HG03469 (cell line): ENCODE measurements at regions not wholly inside any gene's neighbourhood (a gene's known extent, or its start where the extent isn't known, plus 50 kb on each side); places are given as distances from the start of the nearest gene placed in this dataset.
"Not testable (repeated sequence)": the region's sequence is repeated elsewhere in the genome, so short reads cannot be mapped to it uniquely, and the experiment has no call there.

Experiments used
- ATAC-seq: cut with Tn5 transposase; IDR thresholded peaks from one replicate; pipeline ENCODE4 v1.9.1; 2021; ENCODE audit warnings: mild to moderate bottlenecking, moderate library complexity, moderate number of reproducible peaks; ENCODE audit not compliant: unreplicated experiment

- ATAC-seq = no peak
Measured at GRCh38 chr3:170712798-170713197, 126.9 kb upstream of the SLC7A14 start.

DNA sequence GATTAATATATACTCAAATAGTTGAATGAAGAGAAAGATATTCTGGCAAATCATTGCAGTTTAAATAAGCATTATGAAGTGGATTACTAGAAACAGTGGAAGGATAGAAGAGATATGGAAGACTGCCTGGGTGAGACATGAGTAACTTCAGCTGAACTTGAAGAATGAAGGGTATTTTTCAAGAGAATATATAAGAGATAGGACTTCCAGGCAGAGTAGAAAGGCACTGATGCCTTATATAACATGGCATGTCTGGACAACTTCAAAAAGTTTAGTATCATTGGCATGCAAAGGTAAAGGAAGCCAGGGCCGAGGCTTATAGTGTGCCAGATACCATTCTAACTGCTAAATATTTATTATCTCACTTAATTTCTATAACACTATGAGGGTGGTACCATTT lies 126.5 kb upstream of the SLC7A14 start:
- no peak for ATAC-seq

GRCh38 chr3:170711786-170712185 lies 125.9 kb upstream of the SLC7A14 start:
- no peak for ATAC-seq

- no peak for ATAC-seq
Measured at GRCh38 chr3:170709046-170709445, 123.2 kb upstream of the SLC7A14 start.

GRCh38 chr3:170707899-170708298 lies 122.0 kb upstream of the SLC7A14 start:
- ATAC-seq = no peak

GRCh38 chr3:170705131-170705530 lies 119.3 kb upstream of the SLC7A14 start:
- no peak for ATAC-seq

DNA sequence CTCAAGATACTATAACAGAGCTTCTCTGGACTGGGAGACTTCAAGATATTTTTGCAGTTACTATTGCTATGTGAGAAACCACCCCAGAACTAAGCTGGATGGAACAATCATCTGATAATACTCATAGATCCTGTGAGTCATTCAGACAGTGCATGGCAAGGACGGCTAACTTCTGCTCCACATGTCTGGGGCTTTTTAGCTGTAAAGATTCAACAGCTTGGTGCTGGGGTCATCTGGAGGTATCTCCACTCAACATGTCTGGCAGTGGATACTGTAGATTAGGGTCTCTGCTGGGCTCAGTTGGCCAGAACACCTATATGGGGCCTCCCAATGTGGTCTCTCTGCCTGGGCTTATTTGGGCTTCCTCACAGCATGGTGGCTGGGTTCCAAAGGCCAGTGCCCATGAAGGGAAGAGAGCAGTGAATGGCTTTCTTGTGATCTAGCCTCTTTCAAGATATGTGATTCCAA lies 117.3 kb upstream of the SLC7A14 start:
- ATAC-seq = no peak

DNA sequence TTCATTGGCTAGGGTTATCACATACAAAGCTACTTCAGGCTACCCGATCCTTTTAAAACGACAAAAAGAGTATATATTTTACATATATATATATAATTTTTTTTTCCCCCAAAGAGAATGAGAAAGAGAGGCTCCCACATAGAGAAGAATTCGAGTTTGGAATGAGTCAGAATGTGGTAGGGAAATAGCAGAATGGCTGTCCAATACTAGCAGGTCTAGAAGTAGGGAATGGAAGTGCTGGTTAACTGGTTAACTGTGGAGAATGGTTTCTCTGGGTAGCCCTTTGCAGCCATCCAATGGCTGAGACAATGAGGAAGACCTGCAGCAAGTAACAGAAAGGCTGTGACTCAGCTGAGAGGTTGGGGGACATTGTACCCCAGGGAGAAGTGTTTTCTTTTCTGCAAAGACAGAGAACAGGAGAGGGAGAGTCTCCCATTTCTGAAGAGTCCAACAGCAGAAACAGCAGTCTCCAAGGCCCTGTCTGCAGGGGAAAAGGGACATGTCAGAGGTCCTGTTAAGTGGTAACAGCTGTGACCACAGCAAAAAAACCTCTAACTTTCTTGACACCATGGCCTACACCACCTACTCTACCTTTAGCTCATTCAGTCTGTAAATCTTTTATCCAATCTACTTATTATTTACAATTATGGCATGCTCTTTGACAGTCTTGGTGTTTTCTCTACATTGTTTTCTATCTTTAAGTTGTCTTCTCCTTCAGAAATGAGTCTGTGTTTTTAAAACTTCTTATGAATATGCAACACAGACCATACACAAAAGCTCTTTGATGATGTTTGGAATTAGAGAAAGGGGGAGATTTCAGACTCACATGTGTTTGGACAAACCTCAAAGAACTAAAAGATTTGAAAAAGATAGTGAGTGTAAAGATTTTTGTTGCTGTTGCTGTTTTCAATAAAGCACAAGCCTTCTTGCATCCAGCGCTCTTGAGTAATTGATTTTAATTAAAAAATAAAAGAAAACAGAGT lies 116.1 kb upstream of the SLC7A14 start:
- ATAC-seq = no peak

DNA sequence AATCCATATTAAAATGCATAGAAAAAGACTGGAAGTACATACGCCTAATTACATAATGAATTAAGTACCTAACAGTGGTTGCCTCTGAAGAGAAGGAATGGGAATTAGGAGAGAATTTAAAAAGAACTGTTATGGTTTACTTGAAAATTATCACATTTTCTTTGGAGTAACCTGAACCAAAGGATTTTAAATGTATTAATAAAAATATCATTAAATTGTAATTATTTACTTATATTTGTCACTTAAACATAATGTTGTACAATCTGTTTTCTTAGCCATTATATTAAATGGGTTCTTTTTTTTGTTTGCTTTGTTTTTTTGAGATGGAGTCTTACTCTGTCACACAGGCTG lies 114.2 kb upstream of the SLC7A14 start:
- no peak for ATAC-seq

GRCh38 chr3:170699158-170700053 lies 113.5 kb upstream of the SLC7A14 start:
- ATAC-seq = no peak

DNA sequence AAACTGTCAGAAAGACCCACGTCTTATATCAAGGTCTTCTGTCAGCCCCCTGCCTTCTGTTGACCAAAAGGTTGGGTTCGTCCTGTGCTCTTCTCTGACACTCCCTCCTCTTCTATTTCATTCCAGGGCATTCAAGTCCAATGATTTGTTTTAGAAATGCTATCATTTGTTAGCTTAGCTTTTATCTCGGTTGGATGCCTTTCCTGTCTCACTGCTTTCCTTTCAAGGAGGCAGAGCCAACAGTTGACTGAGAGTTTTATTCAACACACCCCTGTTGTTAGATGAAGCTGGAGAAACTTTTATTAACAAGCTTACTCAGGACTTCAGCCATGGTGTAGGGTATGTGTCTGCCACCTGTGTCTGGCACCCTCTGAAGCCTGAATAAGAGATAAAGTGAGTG lies 112.0 kb upstream of the SLC7A14 start:
- no peak for ATAC-seq

DNA sequence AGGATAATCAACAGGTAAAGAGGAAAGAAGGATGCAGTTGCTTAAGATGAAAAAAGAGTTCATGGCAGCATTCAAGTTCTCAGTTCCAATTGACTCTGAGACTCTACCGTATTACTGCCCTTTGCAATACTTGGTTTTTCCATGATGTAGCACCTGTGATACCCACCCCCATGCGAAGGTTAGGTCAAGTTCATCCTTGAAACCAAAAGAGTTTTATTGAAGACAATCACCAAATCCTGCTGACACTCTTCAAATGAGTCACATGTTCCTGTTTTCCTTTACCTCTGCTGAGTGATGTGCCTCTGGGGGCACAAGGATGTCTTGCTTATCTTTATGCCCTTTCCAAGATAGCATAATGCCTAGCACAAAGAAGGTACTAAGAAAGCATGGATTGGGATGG lies 111.3 kb upstream of the SLC7A14 start:
- ATAC-seq = no peak

- ATAC-seq = no peak
Measured at GRCh38 chr3:170695486-170696064, 109.7 kb upstream of the SLC7A14 start.

- no peak for ATAC-seq
Measured at GRCh38 chr3:170692720-170693119, 106.8 kb upstream of the SLC7A14 start.

- ATAC-seq = no peak
Measured at GRCh38 chr3:170690661-170690981, 104.7 kb upstream of the SLC7A14 start.

- ATAC-seq = no peak
Measured at GRCh38 chr3:170689893-170690660, 104.2 kb upstream of the SLC7A14 start.

- no peak for ATAC-seq
Measured at GRCh38 chr3:170689296-170689829, 103.5 kb upstream of the SLC7A14 start.

DNA sequence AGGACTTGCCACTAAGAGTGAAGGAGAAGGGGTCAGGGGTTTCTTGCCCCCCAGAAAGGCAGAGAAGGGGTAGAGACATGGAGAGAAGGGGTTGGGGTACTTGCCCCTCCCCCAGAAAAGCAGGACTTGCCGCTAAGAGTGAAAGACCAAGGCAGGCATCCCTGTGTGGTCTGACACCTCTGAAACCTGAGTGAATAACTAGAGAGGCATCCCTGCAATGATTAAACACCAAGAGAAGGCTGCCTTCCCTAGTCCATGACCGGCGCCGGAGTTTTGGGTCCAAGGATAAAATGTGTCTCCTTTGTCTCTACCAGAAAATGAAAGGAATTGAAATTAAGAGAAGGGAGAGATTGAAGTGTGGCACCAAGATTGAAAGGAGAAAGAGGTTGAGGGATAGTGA lies 102.3 kb upstream of the SLC7A14 start:
- not testable (repeated sequence) for ATAC-seq

DNA sequence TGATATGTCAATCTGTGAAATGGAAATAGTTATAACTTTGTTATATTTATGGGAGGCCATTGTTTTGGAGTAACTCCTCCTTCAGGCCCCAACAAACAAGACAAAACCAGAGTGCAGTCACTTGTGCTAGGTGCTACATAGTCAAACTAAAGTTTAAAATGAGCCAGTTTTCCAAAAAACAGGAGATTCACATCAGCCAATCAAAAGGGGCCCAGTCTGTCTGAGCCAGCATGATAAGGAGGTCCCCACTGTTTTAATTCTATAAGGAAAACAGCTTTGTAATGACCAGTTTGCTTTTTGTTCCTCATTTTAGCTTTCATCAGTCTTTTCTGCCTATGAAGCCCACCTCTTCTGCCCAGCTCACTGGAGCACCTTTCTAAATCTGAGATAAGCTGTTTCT lies 94.7 kb upstream of the SLC7A14 start:
- no peak for ATAC-seq

DNA sequence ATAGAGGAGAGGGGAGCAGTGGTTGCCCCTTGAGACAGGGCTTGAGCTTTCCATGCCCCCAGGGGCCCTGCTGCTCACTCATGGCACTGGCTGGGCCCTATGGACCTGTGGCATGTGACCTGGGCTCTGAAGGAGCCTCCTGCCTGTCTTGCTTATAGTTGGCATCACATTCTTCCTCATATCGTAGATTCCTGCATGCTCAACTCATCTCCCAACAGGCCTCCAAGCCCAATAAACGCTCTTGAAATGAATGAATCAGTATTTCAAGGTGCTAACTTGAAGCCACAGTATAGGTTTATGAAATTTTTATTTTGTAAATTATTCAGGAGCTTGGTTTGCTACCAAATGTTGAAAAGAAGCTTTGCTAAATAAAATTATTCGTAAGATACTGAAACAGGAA lies 93.3 kb upstream of the SLC7A14 start:
- ATAC-seq = no peak
